Lower leg skin (tissue), 3 donors: ENCODE measurements at regions not wholly inside any gene's neighbourhood (a gene's known extent, or its start where the extent isn't known, plus 50 kb on each side); places are given as distances from the start of the nearest gene placed in this dataset.

Experiments
- CTCF ChIP-seq, 3 donors: fragments of 450-650 bp; IDR thresholded peaks; one replicate each; pipeline ENCODE4 v1.5.1; 2016; ENCODE audit warnings: antibody characterized with exemption in 3 of 3, mild to moderate bottlenecking in 3 of 3, moderate library complexity in 2 of 3
- POLR2A ChIP-seq, 2 donors: fragments of 450-650 bp; IDR thresholded peaks; one replicate each; pipeline ENCODE4 v1.6.1; 2016 to 2017; ENCODE audit warnings: antibody characterized with exemption in 2 of 2, mild to moderate bottlenecking in 1 of 2, moderate library complexity in 1 of 2

- no peak for TF ChIP-seq CTCF (IDR thresholded peaks at IDR 0.05)
- TF ChIP-seq POLR2A (IDR thresholded peaks at IDR 0.05), result no peak
Observed at GRCh38 chr6:50271266-50271665, 221.5 kb upstream of the DEFB112 start.
